Esophagus muscularis mucosa (tissue), 4 donors: ENCODE measurements at regions not wholly inside any gene's neighbourhood (a gene's known extent, or its start where the extent isn't known, plus 50 kb on each side); places are given as distances from the start of the nearest gene placed in this dataset.

ENCODE experiments used
- DNase-seq: peaks from one replicate; pipeline ENCODE4 v3.0.0-alpha.2; 2017; ENCODE audit errors: extremely low spot score
- H3K27ac ChIP-seq, 4 donors: fragments of 200-600 bp; sonication (generic); replicated peaks in 1 of 4; 1 replicate in 3 of 4; 2 replicates in 1 of 4; pipeline ENCODE4 v1.5.1; 2016 to 2019; ENCODE audit warnings: mild to moderate bottlenecking in 1 of 4
- H3K27me3 ChIP-seq, 4 donors: fragments of 200-600 bp; sonication (generic); one replicate each; pipeline versions ENCODE4 v1.5.1 to v1.6.0; 2016 to 2019
- H3K36me3 ChIP-seq, 4 donors: fragments of 200-600 bp; sonication (generic); one replicate each; pipeline ENCODE4 v1.5.1; 2016 to 2019
- H3K4me1 ChIP-seq, 4 donors: fragments of 200-600 bp; sonication (generic); one replicate each; pipeline ENCODE4 v1.5.1; 2016 to 2019
- H3K4me3 ChIP-seq, 4 donors: fragments of 200-600 bp; sonication (generic); 1 replicate in 2 of 4; 2 replicates in 2 of 4; pipeline ENCODE4 v1.5.1; 2016 to 2019; ENCODE audit warnings: mild to moderate bottlenecking in 4 of 4, moderate library complexity in 1 of 4
- H3K9me3 ChIP-seq, 4 donors: fragments of 200-600 bp; sonication (generic); 1 replicate in 3 of 4; 2 replicates in 1 of 4; pipeline ENCODE4 v1.5.1; 2016 to 2019
- CTCF ChIP-seq, 3 experiments: fragments of 200-600 bp in 2 of 3; fragments of 450-650 bp in 1 of 3; sonication (generic) in 2 of 3; IDR thresholded peaks; one replicate each; pipeline ENCODE4 v1.5.1; 2017 to 2019; ENCODE audit warnings: antibody characterized with exemption in 3 of 3, mild to moderate bottlenecking in 2 of 3, moderate library complexity in 1 of 3
- EP300 ChIP-seq: sonication (generic); formaldehyde crosslinking; IDR thresholded peaks from one replicate; pipeline ENCODE4 v1.6.1; 2017; ENCODE audit warnings: antibody characterized with exemption
- POLR2A ChIP-seq: fragments of 450-650 bp; IDR thresholded peaks from one replicate; pipeline ENCODE4 v1.6.1; 2017; ENCODE audit warnings: antibody characterized with exemption, moderate library complexity, mild to moderate bottlenecking, low read depth
- POLR2AphosphoS5 ChIP-seq, 2 donors: sonication (generic); formaldehyde crosslinking; IDR thresholded peaks; one replicate each; pipeline ENCODE4 v1.6.1; 2017; ENCODE audit warnings: antibody characterized with exemption in 2 of 2
- WGBS: methylation state at CpG from one replicate; pipeline ENCODE4 v1.1.5; 2018; 5-methylcytosine and 5-hydroxymethylcytosine counted together
- intact Hi-C: fragments of 100-400 bp; cut with DNase I; formaldehyde crosslinking; loops from one replicate; pipeline ENCODE4 v1.15.1; 2023

- 90% methylated on average over 3 of the region's 3 CpGs for WGBS
- no peak for DNase-seq
- H3K27ac ChIP-seq: no peak overlapping the region
- no peak overlapping the region for H3K4me3 ChIP-seq
- no peaks in the 10 kb centered on the region for H3K9me3 ChIP-seq
- no peaks in the 10 kb centered on the region for H3K27me3 ChIP-seq
- no peaks in the 10 kb centered on the region for H3K36me3 ChIP-seq
- intact Hi-C loops: no loop called here
- no peak for TF ChIP-seq EP300
- TF ChIP-seq POLR2A: no peak
- TF ChIP-seq POLR2AphosphoS5 (IDR thresholded peaks at IDR 0.05): no peak
- TF ChIP-seq CTCF (IDR thresholded peaks at IDR 0.05): no peak
- peaks cover 0 to 7% (median 2%) of the 10 kb centered on the region in 4 donors for H3K4me1 ChIP-seq
Observed at GRCh38 chr10:62690703-62691102, 113.8 kb upstream of the ADO start.

- DNase-seq: no peak
- Histone ChIP-seq H3K4me1 (peaks cover 0 to 7% (median 2%) of the 10 kb centered on the region in 4 donors), H3K4me3 (no peak overlapping the region), H3K27me3 (no peaks in the 10 kb centered on the region), H3K36me3 (no peaks in the 10 kb centered on the region), H3K9me3 (no peaks in the 10 kb centered on the region), H3K27ac (no peak overlapping the region)
- intact Hi-C loops: no loop called here
- WGBS: 58% methylated on average over 4 of the region's 4 CpGs
- no peak for TF ChIP-seq EP300
- no peak for TF ChIP-seq CTCF (IDR thresholded peaks at IDR 0.05)
- no peak for TF ChIP-seq POLR2A
Observed at GRCh38 chr10:62691336-62691735, 113.2 kb upstream of the ADO start.

GRCh38 chr10:62692085-62692484, 112.4 kb upstream of the ADO start:
- no peak for TF ChIP-seq EP300
- no peak for TF ChIP-seq CTCF (IDR thresholded peaks at IDR 0.05)
- TF ChIP-seq POLR2AphosphoS5 (IDR thresholded peaks at IDR 0.05): no peak
- no peak for TF ChIP-seq POLR2A
- no peak overlapping the region for H3K27ac ChIP-seq
- no peaks in the 10 kb centered on the region for H3K9me3 ChIP-seq
- DNase-seq: no peak
- intact Hi-C loops: no loop called here
- no peaks in the 10 kb centered on the region for H3K27me3 ChIP-seq
- no peak overlapping the region for H3K4me3 ChIP-seq
- H3K36me3 ChIP-seq: no peaks in the 10 kb centered on the region
- H3K4me1 ChIP-seq: peaks cover 0 to 7% (median 2%) of the 10 kb centered on the region in 4 donors
- WGBS: 49% methylated on average over 5 of the region's 5 CpGs

GRCh38 chr10:62693306-62693705, 111.2 kb upstream of the ADO start:
- intact Hi-C loops: no loop called here
- 79% methylated on average over 2 of the region's 2 CpGs for WGBS

More at GRCh38 chr10:62693306-62693705, 111.2 kb upstream of the ADO start:
- Histone ChIP-seq H3K9me3 (peaks cover 0 to 10% (median 1%) of the 10 kb centered on the region in 4 donors), H3K36me3 (no peaks in the 10 kb centered on the region), H3K4me1 (peaks cover 0 to 7% (median 2%) of the 10 kb centered on the region in 4 donors), H3K4me3 (no peak overlapping the region), H3K27ac (no peak overlapping the region), H3K27me3 (no peaks in the 10 kb centered on the region)
- DNase-seq: no peak
- TF ChIP-seq CTCF (IDR thresholded peaks at IDR 0.05) (no peak), EP300 (no peak), POLR2AphosphoS5 (IDR thresholded peaks at IDR 0.05) (no peak), POLR2A (no peak)
